LoVo (cell line): ENCODE measurements at regions not wholly inside any gene's neighbourhood (a gene's known extent, or its start where the extent isn't known, plus 50 kb on each side); places are given as distances from the start of the nearest gene placed in this dataset.
A peak's percentile ranks its signal among the peaks of the same experiment; 100 is the strongest.
"Not testable (repeated sequence)": the region's sequence is repeated elsewhere in the genome, so short reads cannot be mapped to it uniquely, and the experiment has no call there.

Experiments used
- DNase-seq: peaks from one replicate; pipeline ENCODE4 v3.0.0-alpha.2; 2016; ENCODE audit warnings: low spot score

DNA sequence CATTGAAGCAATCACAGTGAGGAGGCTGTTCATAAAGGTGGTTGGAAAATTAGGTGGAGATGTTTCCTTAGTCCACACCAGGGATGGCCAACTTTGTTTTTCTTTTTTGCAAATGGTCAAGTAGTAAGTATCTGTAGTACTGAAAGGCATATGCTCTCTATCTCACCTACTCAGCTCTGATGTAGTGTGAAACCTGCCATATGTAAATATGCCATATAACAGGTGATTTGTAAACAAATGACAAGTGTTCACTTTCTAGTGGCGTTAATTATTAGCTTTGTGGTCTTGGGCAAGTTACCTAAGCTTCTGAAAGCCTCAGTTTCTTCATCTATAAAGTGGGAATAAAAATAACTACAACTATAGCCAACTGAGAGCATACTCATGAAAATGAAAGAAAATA lies 421.4 kb upstream of the LCORL start:
- DNase-seq: no peak

- DNase-seq: no peak
Measured at GRCh38 chr4:18441676-18442075, 420.1 kb upstream of the LCORL start.

DNA sequence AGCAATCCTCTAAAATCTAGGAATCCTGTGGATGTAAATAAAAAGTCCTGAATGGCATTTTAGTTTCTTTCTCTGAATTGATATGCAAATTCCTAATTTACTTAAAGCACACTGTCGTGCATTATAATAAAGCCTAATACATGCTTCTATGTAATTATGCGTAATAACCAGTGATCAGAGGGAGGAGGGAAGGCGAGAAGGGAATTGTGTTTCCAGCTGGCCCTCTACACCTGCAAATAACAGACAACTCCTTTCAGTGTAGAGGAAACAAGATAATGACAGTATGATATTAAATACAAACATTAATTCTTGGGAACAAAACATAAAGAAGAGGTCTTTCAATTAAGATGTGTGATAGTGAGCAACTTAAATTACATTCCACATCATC lies 419.6 kb upstream of the LCORL start:
- DNase-seq: no peak

DNA sequence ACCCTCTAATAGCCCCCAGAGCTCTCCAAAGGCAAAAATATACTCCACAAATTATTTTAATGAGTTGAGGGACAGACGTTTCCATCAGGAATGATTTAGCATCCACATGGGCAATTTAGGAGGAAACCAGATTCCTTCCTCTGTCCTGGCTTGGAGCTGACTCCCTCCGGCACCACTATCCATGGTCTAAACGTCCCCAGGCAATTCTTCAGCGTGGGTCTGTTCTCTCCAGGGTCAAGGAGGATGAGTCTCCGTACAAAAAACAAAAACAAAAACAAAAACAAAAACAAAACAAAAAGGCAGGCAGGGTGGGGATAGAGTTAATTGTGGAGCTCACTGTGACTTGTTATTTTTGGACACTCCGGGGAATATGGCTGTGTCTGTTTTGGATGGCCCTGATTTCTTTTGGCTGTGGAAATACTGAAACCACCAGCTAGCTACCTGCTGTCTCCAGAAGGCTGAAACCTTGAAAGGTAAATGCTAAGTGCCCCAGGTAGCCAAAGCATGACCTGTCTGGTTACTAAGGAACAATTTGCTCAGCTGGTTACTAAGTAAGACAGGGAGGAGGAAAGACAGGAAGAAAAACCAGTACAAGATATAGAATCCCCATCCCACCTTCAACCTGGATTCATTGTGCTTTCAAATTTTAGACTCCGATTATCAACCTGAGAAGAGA lies 419.1 kb upstream of the LCORL start:
- no peak for DNase-seq

DNA sequence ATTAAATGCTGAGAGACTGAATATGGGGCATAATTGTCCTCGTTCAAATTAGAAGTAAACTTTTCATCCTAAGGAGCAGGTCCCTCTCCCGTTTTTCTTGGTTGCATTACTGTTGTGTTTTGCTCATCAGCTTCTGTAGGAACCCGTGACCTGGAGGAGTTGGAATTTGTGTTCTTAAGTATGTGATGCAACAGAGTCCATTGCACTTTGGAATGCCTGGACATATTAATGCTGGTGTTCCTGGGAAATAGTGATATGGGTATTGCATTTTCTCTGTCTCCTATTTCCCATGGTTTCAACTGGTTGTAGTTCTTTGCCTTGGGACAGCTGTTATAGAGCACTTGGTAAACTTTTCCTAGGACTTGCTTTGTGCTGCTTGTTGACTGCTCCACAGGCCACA lies 417.8 kb upstream of the LCORL start:
- DNase-seq: no peak

DNA sequence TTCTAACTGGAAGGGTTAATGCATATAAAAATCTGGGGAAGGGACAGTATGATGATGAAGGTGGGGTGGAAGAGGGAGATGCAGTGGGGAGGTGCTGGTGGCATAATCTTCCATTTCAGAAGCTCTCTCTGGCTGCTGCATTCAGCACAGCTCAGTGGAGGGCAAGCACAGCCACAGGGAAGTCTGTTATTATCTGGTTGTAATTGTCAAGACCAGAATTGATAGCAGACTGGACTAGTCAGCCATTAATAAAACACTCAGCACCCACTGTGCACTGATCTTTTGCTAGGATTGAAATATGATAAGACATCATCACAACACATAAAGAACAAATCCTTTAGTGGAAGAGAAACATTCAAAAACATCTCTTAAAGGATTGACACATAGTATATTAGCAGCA lies 414.2 kb upstream of the LCORL start:
- DNase-seq: no peak

DNA sequence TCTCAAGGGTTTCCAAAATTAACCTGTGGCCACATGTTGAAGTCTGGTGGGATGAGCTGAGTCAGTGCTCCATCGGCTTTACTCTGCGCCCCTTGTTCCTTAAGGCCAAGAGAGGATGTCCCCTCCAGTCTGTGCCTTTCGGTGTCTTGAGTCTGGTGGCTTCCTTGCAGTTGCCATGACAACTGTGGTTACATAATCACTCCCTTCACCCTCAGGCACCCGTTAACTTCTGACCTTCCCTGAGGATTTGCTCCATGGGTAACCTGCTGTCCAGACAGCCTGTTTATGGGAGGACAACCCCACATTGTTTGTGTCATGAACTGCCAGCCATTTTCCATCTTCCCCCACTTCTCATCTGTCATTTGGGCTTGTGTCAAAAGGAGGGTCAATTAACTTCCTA lies 401.1 kb upstream of the LCORL start:
- no peak for DNase-seq

- DNase-seq: no peak
Measured at GRCh38 chr4:18421519-18421918, 400.0 kb upstream of the LCORL start.

- no peak for DNase-seq
Measured at GRCh38 chr4:18419780-18420179, 398.2 kb upstream of the LCORL start.

DNA sequence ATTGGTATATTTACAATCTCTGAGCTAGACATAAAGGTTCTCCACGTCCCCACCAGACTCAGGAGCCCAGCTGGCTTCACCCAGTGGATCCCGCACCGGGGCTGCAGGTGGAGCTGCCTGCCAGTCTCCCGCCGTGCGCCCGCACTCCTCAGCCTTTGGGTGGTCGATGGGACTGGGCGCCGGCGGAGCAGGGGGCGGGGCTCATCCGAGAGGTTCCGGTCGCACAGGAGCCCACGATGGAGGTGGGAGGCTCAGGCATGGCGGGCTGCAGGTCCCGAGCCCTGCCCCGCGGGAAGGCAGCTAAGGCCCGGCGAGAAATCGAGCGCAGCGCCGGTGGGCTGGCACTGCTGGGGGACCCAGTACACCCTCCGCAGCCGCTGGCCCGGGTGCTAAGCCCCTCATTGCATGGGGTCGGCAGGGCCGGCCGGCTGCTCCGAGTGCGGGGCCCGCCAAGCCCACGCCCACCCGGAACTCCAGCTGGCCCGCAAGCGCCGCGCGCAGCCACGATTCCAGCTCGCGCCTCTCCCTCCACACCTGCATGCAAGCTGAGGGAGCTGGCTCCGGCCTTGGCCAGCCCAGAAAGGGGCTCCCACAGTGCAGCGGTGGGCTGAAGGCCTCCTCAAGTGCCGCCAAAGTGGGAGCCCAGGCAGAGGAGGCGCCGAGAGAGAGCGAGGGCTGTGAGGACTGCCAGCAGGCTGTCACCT lies 396.8 kb upstream of the LCORL start:
- DNase-seq: not testable (repeated sequence)

DNA sequence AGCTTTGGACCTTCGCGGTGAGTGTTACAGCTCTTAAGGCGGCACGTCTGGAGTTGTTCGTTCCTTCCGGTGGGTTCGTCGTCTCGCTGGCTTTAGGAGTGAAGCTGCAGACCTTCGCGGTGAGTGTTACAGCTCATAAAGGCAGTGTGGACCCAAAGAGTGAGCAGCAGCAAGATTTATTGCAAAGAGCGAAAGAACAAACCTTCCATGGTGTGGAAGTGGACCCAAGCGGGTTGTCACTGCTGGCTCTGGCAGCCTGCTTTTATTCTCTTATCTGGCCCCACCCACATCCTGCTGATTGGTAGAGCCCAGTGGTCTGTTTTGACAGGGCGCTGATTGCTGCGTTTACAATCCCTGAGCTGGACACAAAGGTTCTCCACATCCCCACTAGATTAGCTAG lies 396.1 kb upstream of the LCORL start:
- DNase-seq: not testable (repeated sequence)

- DNase-seq: no peak
Measured at GRCh38 chr4:18406264-18406663, 384.7 kb upstream of the LCORL start.

- no peak for DNase-seq
Measured at GRCh38 chr4:18405054-18405453, 383.5 kb upstream of the LCORL start.

DNA sequence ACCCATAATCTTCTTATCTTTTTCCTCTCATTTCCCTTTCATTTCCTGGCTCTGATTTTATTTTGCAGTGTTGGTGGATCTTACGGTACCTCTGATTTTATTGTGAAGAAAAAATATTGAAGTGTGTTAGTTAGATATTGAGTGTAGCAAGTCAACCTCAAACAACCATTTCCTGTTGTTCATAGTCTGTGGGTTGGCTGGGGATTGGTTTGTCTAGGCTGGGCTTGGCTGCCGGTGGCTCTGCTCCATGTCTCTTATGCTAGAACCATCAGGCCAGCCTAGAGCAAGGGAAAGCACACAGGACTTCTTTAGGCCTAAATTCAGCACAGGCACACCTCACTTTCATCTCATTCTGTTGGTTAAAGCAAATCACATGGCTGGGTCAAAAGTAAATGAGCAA lies 383.1 kb upstream of the LCORL start:
- no peak for DNase-seq

DNA sequence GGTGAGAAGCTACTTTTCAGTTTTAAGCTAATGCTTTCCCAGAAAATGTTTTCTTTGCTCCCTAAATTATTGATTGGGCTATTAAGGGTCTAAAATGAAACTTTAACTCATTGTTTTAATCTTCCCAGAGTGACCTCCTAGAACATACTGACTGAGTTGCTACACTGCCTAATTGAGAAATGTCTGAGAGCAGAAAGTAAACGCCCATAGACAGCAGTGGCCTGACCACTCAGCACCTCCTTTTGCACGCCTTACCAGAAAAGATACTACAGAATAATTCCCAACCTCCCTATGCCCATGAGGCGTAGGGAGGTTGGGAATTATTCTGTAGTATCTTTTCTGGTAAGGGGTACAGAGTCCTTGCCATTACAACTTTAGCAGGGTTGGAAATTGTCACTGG lies 381.8 kb upstream of the LCORL start:
- no peak for DNase-seq

- DNase-seq: no peak
Measured at GRCh38 chr4:18401868-18402267, 380.3 kb upstream of the LCORL start.

DNA sequence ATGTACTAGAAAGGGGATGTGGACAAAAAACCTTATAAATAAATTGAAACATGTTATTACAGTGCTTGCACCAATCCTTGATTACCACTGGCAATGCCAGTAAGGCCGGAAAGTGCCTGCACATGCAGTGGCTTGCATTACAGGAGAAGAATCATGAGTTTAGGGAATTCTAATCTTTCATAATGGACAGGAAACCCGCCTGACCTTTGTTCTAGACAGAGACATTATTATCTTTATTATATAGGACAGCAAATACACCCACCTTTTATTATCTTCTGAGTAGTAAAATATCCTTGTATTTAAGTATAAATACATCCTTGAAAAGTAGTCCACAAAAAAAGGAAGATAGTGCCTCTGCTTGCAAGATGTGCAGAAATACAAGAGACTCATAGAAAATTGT lies 379.9 kb upstream of the LCORL start:
- DNase-seq: no peak

DNA sequence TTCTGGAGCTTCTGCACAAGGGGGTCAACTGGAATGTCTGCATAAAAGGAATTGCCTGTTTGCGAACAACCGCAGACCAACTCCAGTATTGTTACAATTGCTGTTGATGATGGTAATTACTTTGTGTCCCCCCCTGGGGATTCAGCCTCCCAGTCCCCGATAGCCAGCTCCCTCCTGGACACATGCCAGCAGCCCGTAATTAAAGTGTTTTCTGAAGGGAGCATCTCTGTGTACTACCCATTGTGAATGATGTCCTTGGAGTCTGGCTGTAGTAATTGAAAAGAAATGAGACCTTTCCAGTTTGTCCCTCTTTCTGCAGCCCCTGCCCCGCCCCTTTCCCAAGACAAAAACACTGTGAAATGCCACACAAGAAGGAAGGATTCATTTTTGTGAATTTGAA lies 377.1 kb upstream of the LCORL start:
- DNase-seq: no peak

DNA sequence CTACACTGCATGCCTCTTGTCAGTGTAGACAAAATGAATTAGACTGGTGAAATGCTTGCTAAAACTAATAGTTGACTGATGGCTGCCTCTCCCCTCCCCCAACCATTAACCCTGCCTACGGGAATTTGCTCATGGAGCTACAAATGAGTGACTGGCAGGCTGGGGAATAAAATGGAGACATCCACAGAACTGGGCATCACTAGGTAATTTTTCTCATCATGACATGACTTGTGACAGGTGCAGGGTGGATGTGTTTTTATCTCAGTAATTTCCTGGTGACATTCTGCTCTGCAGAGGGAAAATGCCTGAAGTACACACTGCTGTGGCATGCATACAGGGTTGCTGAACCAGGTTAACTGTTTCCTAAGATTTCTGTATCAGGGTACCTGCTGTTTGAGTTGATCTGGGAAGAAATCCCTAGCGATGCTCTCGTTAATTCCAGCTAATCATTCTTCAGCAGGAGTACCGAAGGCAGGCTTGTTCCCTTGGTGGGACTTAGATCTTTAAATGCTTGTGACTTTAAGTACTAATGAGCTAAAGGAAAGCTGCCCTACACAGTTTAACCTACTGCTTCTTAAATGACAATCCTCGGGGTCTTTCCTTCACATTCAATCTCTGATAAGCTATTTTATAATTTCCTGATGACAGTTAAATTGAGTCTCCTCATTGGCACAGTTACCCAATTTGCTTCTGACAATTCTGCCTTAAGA lies 376.3 kb upstream of the LCORL start:
- DNase-seq: no peak

DNA sequence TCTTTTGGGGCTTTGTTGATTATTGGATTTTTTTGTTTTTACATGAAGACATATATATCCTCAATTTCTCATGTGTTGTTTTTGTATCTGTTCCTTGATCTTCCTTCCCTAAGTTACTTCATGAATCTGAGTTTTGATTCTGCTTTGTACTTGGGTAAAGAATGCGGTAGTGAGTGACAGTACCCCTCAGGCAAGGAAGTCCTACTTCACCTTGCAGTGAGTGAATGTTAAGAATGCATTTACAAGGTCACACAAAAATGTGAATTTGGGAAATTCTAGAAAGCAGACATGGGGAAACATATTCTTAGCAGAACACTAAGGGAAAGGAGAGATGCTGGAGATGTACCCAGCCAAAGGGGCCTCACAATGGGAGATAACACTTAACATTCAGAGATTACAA lies 373.1 kb upstream of the LCORL start:
- DNase-seq: no peak

GRCh38 chr4:18391354-18391728 lies 369.8 kb upstream of the LCORL start:
- no peak for DNase-seq

DNA sequence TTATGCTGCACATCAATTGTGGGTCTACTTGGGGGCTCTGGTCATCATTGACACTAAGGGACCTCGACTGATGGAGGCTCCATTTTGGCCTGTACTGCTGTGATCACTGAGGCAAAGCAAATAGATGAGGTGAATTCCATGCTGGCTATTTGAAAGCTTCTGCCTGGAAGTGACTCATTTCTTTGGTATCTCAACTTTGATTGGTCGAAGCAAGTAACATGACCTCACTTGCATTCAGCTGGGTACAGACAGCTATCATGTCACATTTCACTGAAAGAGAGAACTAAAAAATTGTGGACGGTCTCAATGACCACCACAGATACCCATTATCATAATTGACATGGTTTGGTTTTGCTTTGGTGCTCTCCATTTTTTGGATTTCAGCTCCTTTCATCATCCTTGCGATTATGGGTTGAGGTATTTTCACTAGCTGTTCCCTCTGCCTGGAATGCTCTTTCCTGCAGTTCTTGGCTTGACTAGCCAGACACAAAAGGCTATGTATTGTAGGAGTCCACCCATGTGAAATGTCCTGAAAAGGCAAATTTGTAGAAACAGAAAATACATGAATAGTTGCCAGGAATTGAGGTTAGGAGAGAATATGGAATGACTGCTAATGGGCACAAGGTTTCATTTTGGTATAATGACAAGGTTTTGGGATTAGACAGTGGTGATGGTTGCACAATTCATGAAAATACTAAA lies 369.2 kb upstream of the LCORL start:
- peak; percentile 16 for DNase-seq

DNA sequence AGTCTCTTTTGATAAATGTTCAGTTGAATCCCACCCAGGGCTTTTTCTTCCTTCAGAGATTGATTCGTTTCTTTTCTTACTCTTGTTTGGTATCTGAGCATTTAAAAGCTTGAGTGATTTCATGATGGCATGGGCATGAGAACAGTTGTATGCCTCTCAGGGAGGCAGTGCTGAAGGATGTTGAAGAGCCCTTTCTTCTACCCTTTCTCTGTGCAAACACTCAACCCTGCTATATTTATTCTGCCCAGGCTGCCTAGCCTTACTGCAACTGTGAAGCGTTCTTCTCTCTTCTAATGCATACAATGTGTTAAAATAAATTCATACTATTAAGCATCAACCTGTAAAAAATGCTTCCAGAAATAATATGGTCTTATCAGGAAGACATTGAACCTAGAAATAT lies 367.6 kb upstream of the LCORL start:
- no peak for DNase-seq
